Lower lobe of right lung (tissue), 2 donors: ENCODE measurements at regions not wholly inside any gene's neighbourhood (a gene's known extent, or its start where the extent isn't known, plus 50 kb on each side); places are given as distances from the start of the nearest gene placed in this dataset.

Experiments used
- ATAC-seq, 2 donors: fragments of 200-7000 bp; cut with Tn5 transposase; one replicate each; pipeline ENCODE4 v1.9.1; 2020 to 2022; ENCODE audit warnings: mild to moderate bottlenecking in 2 of 2, moderate library complexity in 2 of 2
- DNase-seq: peaks from one replicate; pipeline ENCODE4 v3.0.0-alpha.2; 2020
- H3K27ac ChIP-seq: fragments of 200-600 bp; one replicate; pipeline ENCODE4 v1.8.0; 2022
- H3K27me3 ChIP-seq: fragments of 200-600 bp; one replicate; pipeline ENCODE4 v1.8.0; 2022; ENCODE audit warnings: low read depth
- H3K36me3 ChIP-seq: fragments of 200-600 bp; one replicate; pipeline ENCODE4 v1.8.0; 2022; ENCODE audit warnings: mild to moderate bottlenecking
- H3K4me1 ChIP-seq: fragments of 200-600 bp; one replicate; pipeline ENCODE4 v1.8.0; 2022
- H3K4me3 ChIP-seq: fragments of 200-600 bp; one replicate; pipeline ENCODE4 v1.8.0; 2022; ENCODE audit warnings: mild to moderate bottlenecking
- H3K9me3 ChIP-seq: fragments of 200-600 bp; one replicate; pipeline ENCODE4 v1.8.0; 2022
- intact Hi-C: fragments of 100-400 bp; cut with DNase I; formaldehyde crosslinking; loops from one replicate; pipeline ENCODE4 v1.11.0; 2022
- TF ChIP-seq, protein P1 (sequence below): fragments of 200-600 bp; IDR thresholded peaks from one replicate; pipeline ENCODE4 v1.8.0; 2022; ENCODE audit warnings: antibody characterized with exemption, mild to moderate bottlenecking
- donor health status: DM: no; HTN: yes; CAD: no; lungs with severe emphysema.

DNA sequence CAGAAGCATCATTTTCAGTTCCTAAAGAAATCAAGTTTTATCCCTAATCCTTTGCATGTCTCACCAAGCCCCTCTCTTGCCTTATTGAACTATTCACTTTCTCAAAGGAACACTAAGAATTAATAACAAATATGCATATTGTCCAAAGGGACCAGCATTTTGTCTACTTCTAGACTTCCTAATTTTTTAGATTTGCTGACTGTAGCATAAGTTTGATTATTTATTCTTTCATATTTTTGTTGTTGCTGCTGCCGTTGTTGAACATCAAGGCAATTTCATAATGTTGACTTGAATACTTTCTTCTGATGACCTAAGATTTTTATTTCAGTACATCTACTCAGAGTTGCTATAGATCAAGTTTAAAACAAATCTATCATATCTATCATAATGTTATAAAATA lies 111.2 kb upstream of the HAPLN1 start:
- intact Hi-C loops: no loop called here
- Histone ChIP-seq H3K4me1 (no peaks in the 10 kb centered on the region), H3K27me3 (no peaks in the 10 kb centered on the region)

DNA sequence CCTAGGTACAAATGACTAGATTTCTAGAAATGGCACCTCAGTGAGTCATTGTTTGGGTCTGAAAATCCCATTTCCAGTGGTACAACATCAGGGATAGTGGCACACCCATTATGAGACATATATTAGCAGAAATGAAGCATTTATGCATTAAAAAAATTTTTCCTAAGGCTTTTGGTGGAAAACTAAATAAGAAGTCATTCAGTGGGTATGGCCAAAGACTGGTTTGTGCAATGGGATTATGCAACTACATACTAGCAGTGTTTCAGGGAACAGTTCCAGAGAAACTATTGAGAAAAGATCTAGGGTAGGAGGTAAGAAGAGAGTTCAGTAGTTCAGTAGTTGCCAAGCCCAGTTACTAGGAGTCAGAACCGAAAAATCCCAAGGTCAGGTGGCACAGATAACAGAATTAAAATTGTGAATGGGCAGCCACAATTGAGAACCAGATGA lies 106.5 kb upstream of the HAPLN1 start:
- no peaks in the 10 kb centered on the region for H3K9me3 ChIP-seq
- H3K4me1 ChIP-seq: no peaks in the 10 kb centered on the region
- no peak overlapping the region for H3K4me3 ChIP-seq
- ATAC-seq (peak; percentile 48 to 67), DNase-seq (no peak)
- intact Hi-C loops: no loop called here
- no peaks in the 10 kb centered on the region for H3K36me3 ChIP-seq
- TF ChIP-seq, protein P1, sequence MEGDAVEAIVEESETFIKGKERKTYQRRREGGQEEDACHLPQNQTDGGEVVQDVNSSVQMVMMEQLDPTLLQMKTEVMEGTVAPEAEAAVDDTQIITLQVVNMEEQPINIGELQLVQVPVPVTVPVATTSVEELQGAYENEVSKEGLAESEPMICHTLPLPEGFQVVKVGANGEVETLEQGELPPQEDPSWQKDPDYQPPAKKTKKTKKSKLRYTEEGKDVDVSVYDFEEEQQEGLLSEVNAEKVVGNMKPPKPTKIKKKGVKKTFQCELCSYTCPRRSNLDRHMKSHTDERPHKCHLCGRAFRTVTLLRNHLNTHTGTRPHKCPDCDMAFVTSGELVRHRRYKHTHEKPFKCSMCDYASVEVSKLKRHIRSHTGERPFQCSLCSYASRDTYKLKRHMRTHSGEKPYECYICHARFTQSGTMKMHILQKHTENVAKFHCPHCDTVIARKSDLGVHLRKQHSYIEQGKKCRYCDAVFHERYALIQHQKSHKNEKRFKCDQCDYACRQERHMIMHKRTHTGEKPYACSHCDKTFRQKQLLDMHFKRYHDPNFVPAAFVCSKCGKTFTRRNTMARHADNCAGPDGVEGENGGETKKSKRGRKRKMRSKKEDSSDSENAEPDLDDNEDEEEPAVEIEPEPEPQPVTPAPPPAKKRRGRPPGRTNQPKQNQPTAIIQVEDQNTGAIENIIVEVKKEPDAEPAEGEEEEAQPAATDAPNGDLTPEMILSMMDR: no peak
- H3K27ac ChIP-seq: no peak overlapping the region
- H3K27me3 ChIP-seq: no peaks in the 10 kb centered on the region

More for the DNA sequence above, 111.2 kb upstream of the HAPLN1 start:
- TF ChIP-seq, protein P1: no peak
- DNase-seq (no peak), ATAC-seq (no peak)
- Histone ChIP-seq H3K36me3 (no peaks in the 10 kb centered on the region), H3K27ac (no peak overlapping the region), H3K9me3 (no peaks in the 10 kb centered on the region), H3K4me3 (no peak overlapping the region)

DNA sequence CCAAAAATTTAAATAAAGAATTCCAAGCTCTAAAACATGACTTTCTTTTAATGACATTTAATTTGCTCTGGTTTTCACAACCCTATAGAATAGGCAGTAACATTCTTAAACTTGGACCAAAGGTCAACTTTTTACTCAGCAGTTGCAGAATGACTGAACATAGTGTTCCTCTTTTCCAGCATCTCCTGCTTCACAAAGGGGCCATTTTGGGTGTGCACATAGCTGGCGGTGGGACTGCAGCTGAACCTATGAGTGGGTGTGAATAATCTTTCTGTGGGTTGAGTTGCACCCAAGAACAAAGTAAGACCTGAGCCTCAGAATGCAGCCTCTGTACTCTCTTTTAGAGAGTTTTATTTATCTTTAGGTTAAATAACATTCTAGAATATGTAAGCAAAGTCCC lies 96.9 kb upstream of the HAPLN1 start:
- intact Hi-C loops: no loop called here
- ATAC-seq: no peak

DNA sequence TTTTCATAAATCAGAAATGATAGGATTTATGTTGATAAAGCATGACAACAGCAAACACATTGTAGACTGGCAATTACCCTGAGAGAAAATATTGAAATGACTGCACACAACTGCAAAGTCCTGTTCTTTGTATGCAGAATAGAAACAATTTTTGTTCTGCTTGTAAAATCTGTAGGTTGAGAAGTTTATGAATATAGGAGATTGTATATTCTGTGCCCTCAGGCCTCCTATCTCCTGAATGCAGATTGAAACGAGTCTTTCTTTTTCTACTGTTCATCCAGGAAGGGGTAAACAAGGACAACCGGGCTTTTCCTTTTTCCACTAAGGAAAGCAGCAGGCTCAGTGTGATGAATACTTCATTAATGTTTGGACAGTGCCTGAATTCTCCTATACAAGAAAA lies 95.0 kb upstream of the HAPLN1 start:
- ATAC-seq (no peak), DNase-seq (no peak)
- intact Hi-C loops: no loop called here
- peaks cover 4% of the 10 kb centered on the region for H3K9me3 ChIP-seq
- no peak overlapping the region for H3K4me3 ChIP-seq
- no peak overlapping the region for H3K27ac ChIP-seq
- TF ChIP-seq, protein P1: no peak
- no peaks in the 10 kb centered on the region for H3K27me3 ChIP-seq
- H3K4me1 ChIP-seq: no peaks in the 10 kb centered on the region
- no peaks in the 10 kb centered on the region for H3K36me3 ChIP-seq

More for the DNA sequence above, 96.9 kb upstream of the HAPLN1 start:
- TF ChIP-seq, protein P1: no peak
- H3K27me3 ChIP-seq: no peaks in the 10 kb centered on the region
- no peaks in the 10 kb centered on the region for H3K36me3 ChIP-seq
- H3K4me1 ChIP-seq: no peaks in the 10 kb centered on the region
- peaks cover 4% of the 10 kb centered on the region for H3K9me3 ChIP-seq
- no peak overlapping the region for H3K27ac ChIP-seq
- no peak overlapping the region for H3K4me3 ChIP-seq
- no peak for DNase-seq

DNA sequence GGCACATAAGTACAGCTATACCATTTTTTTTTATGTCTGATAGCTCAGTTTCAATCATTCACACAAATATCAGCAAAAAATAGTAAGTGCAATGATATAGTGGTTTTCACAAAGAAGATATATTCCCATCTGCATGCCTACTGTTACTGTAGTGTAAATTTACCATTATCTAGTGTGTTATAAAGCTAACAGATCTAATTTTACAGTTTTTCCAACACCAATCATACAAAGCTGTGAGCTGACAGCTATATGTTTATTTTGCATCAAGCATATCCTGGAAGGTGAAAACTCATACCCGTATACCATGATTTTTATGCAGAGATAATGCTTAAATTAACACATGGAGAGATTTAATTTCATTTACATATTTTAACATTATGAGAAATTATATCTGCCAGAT lies 89.9 kb upstream of the HAPLN1 start:
- H3K27ac ChIP-seq: no peak overlapping the region
- no peaks in the 10 kb centered on the region for H3K9me3 ChIP-seq
- intact Hi-C loops: no loop called here
- no peak overlapping the region for H3K4me3 ChIP-seq
- ATAC-seq (no peak), DNase-seq (no peak)
- H3K36me3 ChIP-seq: no peaks in the 10 kb centered on the region
- TF ChIP-seq, protein P1: no peak
- H3K27me3 ChIP-seq: no peaks in the 10 kb centered on the region
- no peaks in the 10 kb centered on the region for H3K4me1 ChIP-seq

DNA sequence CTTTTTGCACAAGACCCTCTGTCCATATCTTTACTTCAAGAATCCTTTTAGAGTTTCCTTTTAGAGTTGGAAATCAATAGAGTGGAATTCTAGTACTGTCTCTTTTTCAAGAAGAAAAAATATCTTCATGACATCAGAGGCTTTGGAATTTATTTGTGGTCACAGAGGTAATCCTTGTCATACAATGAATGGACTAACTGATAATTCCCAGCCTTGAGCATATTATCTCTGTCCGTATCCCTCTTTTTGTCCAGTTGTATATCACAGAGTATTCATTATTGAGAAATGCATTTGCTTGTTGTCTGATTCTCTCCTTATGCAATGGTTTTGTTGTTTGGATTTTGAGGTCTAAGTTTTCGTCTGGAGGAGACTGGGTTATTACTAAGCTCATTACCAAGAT lies 82.0 kb upstream of the HAPLN1 start:
- intact Hi-C loops: no loop called here
- ATAC-seq (no peak), DNase-seq (no peak)
- H3K9me3 ChIP-seq: no peaks in the 10 kb centered on the region
- H3K27ac ChIP-seq: no peak overlapping the region
- no peaks in the 10 kb centered on the region for H3K27me3 ChIP-seq
- TF ChIP-seq, protein P1: no peak
- H3K4me3 ChIP-seq: no peak overlapping the region
- H3K4me1 ChIP-seq: no peaks in the 10 kb centered on the region
- no peaks in the 10 kb centered on the region for H3K36me3 ChIP-seq
